COR-L47 (cell line): ENCODE measurements at regions not wholly inside any gene's neighbourhood (a gene's known extent, or its start where the extent isn't known, plus 50 kb on each side); places are given as distances from the start of the nearest gene placed in this dataset.

Source experiments
- DNase-seq: peaks from one replicate; lab custom pipeline; 2025; lab: John Stamatoyannopoulos, UW

- no peak for DNase-seq
Measured at GRCh38 chr9:113646946-113647914, 183.7 kb downstream of the RGS3 start.

- DNase-seq = no peak
Measured at GRCh38 chr9:113648048-113648447, 184.5 kb downstream of the RGS3 start.

- no peak for DNase-seq
Measured at GRCh38 chr9:113648586-113648985, 185.1 kb downstream of the RGS3 start.

GRCh38 chr9:113649054-113649453, 185.5 kb downstream of the RGS3 start:
- DNase-seq = peak; percentile 36

GRCh38 chr9:113649855-113650206, 186.3 kb downstream of the RGS3 start:
- no peak for DNase-seq

- no peak for DNase-seq
Measured at GRCh38 chr9:113650207-113651131, 186.9 kb downstream of the RGS3 start.

- no peak for DNase-seq
Measured at GRCh38 chr9:113651896-113652295, 188.4 kb downstream of the RGS3 start.

GRCh38 chr9:113652355-113653152, 189.0 kb downstream of the RGS3 start:
- DNase-seq = no peak

- no peak for DNase-seq
Measured at GRCh38 chr9:113653746-113654604, 190.4 kb downstream of the RGS3 start.

GRCh38 chr9:113654605-113655428, 191.3 kb downstream of the RGS3 start:
- DNase-seq = no peak

GRCh38 chr9:113656771-113657670, 193.5 kb downstream of the RGS3 start:
- DNase-seq = no peak

GRCh38 chr9:113657765-113658544, 194.4 kb downstream of the RGS3 start:
- peak; percentile 67 for DNase-seq

- no peak for DNase-seq
Measured at GRCh38 chr9:113658545-113658895, 195.0 kb downstream of the RGS3 start.

- no peak for DNase-seq
Measured at GRCh38 chr9:113659039-113659438, 195.5 kb downstream of the RGS3 start.

GRCh38 chr9:113659740-113660139, 196.2 kb downstream of the RGS3 start:
- DNase-seq = no peak

GRCh38 chr9:113660196-113660595, 196.7 kb downstream of the RGS3 start:
- DNase-seq = no peak

- no peak for DNase-seq
Measured at GRCh38 chr9:113661074-113661473, 197.5 kb downstream of the RGS3 start.

GRCh38 chr9:113664181-113664875, 200.8 kb downstream of the RGS3 start:
- DNase-seq = no peak
